Astrocyte (in vitro differentiated cells and primary cell): ENCODE measurements at regions not wholly inside any gene's neighbourhood (a gene's known extent, or its start where the extent isn't known, plus 50 kb on each side); places are given as distances from the start of the nearest gene placed in this dataset.

Experiments used
- EZH2 ChIP-seq: IDR thresholded peaks from 2 replicates; pipeline ENCODE4 v1.6.1; 2012; ENCODE audit warnings: mild to moderate bottlenecking, low read length, inconsistent platforms; ENCODE audit not compliant: insufficient read depth
- TF ChIP-seq, protein P1 (sequence below): IDR thresholded peaks from 2 replicates; pipeline ENCODE4 v1.5.1; 2011; ENCODE audit warnings: low read depth, mild to moderate bottlenecking, inconsistent platforms, low read length, moderate library complexity; ENCODE audit not compliant: insufficient read depth

DNA sequence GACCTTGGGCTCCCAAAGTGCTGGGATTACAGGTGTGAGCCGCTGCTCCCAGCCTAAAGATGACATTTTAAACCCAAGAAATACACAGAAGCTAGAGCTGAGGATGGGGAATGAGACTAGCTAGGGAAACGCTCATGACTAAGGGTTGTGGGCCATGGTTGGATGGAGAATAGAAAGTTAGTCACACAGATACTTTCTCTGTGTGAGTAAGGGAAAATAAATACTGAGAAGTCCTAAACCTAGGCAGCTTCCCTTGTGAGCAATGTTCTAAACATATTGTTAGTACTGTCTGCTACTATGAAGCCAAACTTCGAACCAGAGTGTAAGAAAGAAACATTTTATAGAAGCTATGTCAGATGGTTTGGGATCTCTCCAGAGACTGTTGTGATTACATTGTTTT, 304.8 kb upstream of the STAC start:
- TF ChIP-seq, protein P1, sequence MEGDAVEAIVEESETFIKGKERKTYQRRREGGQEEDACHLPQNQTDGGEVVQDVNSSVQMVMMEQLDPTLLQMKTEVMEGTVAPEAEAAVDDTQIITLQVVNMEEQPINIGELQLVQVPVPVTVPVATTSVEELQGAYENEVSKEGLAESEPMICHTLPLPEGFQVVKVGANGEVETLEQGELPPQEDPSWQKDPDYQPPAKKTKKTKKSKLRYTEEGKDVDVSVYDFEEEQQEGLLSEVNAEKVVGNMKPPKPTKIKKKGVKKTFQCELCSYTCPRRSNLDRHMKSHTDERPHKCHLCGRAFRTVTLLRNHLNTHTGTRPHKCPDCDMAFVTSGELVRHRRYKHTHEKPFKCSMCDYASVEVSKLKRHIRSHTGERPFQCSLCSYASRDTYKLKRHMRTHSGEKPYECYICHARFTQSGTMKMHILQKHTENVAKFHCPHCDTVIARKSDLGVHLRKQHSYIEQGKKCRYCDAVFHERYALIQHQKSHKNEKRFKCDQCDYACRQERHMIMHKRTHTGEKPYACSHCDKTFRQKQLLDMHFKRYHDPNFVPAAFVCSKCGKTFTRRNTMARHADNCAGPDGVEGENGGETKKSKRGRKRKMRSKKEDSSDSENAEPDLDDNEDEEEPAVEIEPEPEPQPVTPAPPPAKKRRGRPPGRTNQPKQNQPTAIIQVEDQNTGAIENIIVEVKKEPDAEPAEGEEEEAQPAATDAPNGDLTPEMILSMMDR = no peak
- no peak for TF ChIP-seq EZH2
